ENCODE measurements at regions not wholly inside any gene's neighbourhood (a gene's known extent, or its start where the extent isn't known, plus 50 kb on each side); places are given as distances from the start of the nearest gene placed in this dataset.
"Not testable (repeated sequence)": the region's sequence is repeated elsewhere in the genome, so short reads cannot be mapped to it uniquely, and the experiment has no call there.

GRCh38 chr7:89401099-89401498, 605.6 kb upstream of the TEX47 start:
- no peak for DNase-seq (ENCODE audit: low spot score)

- DNase-seq (ENCODE audit: low spot score), result no peak
Measured at GRCh38 chr7:89401690-89402089, 606.2 kb upstream of the TEX47 start.

- DNase-seq (ENCODE audit: low spot score), result no peak
Measured at GRCh38 chr7:89451911-89452310, 656.4 kb upstream of the TEX47 start.

GRCh38 chr7:89456556-89456955, 661.0 kb upstream of the TEX47 start:
- no peak for DNase-seq (ENCODE audit: low spot score)

- no peak for DNase-seq (ENCODE audit: low spot score)
Measured at GRCh38 chr7:89458114-89458513, 662.6 kb upstream of the TEX47 start.

GRCh38 chr7:89474456-89474855, 678.9 kb upstream of the TEX47 start:
- no peak for DNase-seq (ENCODE audit: low spot score)

GRCh38 chr7:89477991-89478390, 676.3 kb upstream of the STEAP1 start:
- no peak for DNase-seq (ENCODE audit: low spot score)

- no peak for DNase-seq (ENCODE audit: low spot score)
Measured at GRCh38 chr7:89495704-89496103, 658.6 kb upstream of the STEAP1 start.

GRCh38 chr7:89500084-89500483, 654.2 kb upstream of the STEAP1 start:
- no peak for DNase-seq (ENCODE audit: low spot score)

GRCh38 chr7:89503281-89503680, 651.0 kb upstream of the STEAP1 start:
- DNase-seq (ENCODE audit: low spot score), result no peak

GRCh38 chr7:89507034-89507433, 647.2 kb upstream of the STEAP1 start:
- DNase-seq (ENCODE audit: low spot score), result no peak

GRCh38 chr7:89511900-89512299, 642.4 kb upstream of the STEAP1 start:
- DNase-seq (ENCODE audit: low spot score), result no peak

- DNase-seq (ENCODE audit: low spot score), result no peak
Measured at GRCh38 chr7:89514970-89515369, 639.3 kb upstream of the STEAP1 start.

- DNase-seq (ENCODE audit: low spot score), result no peak
Measured at GRCh38 chr7:89517815-89518214, 636.5 kb upstream of the STEAP1 start.

- DNase-seq (ENCODE audit: low spot score), result no peak
Measured at GRCh38 chr7:89549768-89550167, 604.5 kb upstream of the STEAP1 start.

GRCh38 chr7:89554209-89554608, 600.1 kb upstream of the STEAP1 start:
- no peak for DNase-seq (ENCODE audit: low spot score)

- no peak for DNase-seq (ENCODE audit: low spot score)
Measured at GRCh38 chr7:89559596-89559995, 594.7 kb upstream of the STEAP1 start.

- no peak for DNase-seq (ENCODE audit: low spot score)
Measured at GRCh38 chr7:89563597-89563996, 590.7 kb upstream of the STEAP1 start.

GRCh38 chr7:89584896-89585295, 569.4 kb upstream of the STEAP1 start:
- DNase-seq (ENCODE audit: low spot score), result peak; percentile 20

- DNase-seq (ENCODE audit: low spot score), result no peak
Measured at GRCh38 chr7:89593125-89593524, 561.1 kb upstream of the STEAP1 start.

GRCh38 chr7:89602984-89603383, 551.3 kb upstream of the STEAP1 start:
- no peak for DNase-seq (ENCODE audit: low spot score)

GRCh38 chr7:89605362-89605761, 548.9 kb upstream of the STEAP1 start:
- DNase-seq (ENCODE audit: low spot score), result no peak

- no peak for DNase-seq (ENCODE audit: low spot score)
Measured at GRCh38 chr7:89606511-89606910, 547.8 kb upstream of the STEAP1 start.

GRCh38 chr7:89607792-89608191, 546.5 kb upstream of the STEAP1 start:
- no peak for DNase-seq (ENCODE audit: low spot score)

GRCh38 chr7:89616829-89617228, 537.4 kb upstream of the STEAP1 start:
- not testable (repeated sequence) for DNase-seq (ENCODE audit: low spot score)
